CD14-positive monocyte (primary cell): ENCODE measurements at regions not wholly inside any gene's neighbourhood (a gene's known extent, or its start where the extent isn't known, plus 50 kb on each side); places are given as distances from the start of the nearest gene placed in this dataset.

Experiments used
- DNase-seq, 3 donors: peaks; one replicate each; pipeline ENCODE4 v3.0.0-alpha.2; 2011 to 2022
- H2AFZ ChIP-seq: 2 replicates; pipeline ENCODE4 v1.6.0; 2012; ENCODE audit warnings: mild to moderate bottlenecking, low read depth, low read length, inconsistent platforms; ENCODE audit not compliant: insufficient read depth, poor library complexity, severe bottlenecking
- H3K27ac ChIP-seq, 2 donors: 1 replicate in 1 of 2; 2 replicates in 1 of 2; pipeline ENCODE4 v1.5.1; 2012 to 2013; ENCODE audit warnings: low read length in 2 of 2, control low read depth in 1 of 2, inconsistent platforms in 1 of 2, low read depth in 1 of 2, mild to moderate bottlenecking in 1 of 2
- H3K27me3 ChIP-seq, 2 donors: one replicate each; pipeline versions ENCODE4 v1.6.0 to v1.6.1; 2011 to 2013; ENCODE audit warnings: low read length in 2 of 2; ENCODE audit not compliant: control insufficient read depth in 2 of 2, insufficient read depth in 2 of 2
- H3K36me3 ChIP-seq, 2 donors: replicated peaks in 1 of 2; 1 replicate in 1 of 2; 2 replicates in 1 of 2; pipeline versions ENCODE4 v1.5.1 to v1.6.1; 2012 to 2013; ENCODE audit warnings: low read length in 2 of 2, control low read depth in 1 of 2, inconsistent platforms in 1 of 2, mild to moderate bottlenecking in 1 of 2; ENCODE audit not compliant: insufficient read depth in 2 of 2, control insufficient read depth in 1 of 2
- H3K4me1 ChIP-seq, 2 donors: 1 replicate in 1 of 2; 2 replicates in 1 of 2; pipeline versions ENCODE4 v1.5.1 to v1.6.1; 2012 to 2013; ENCODE audit warnings: low read length in 2 of 2, control low read depth in 1 of 2, inconsistent platforms in 1 of 2, mild to moderate bottlenecking in 1 of 2, moderate library complexity in 1 of 2; ENCODE audit not compliant: insufficient read depth in 2 of 2, control insufficient read depth in 1 of 2
- H3K4me2 ChIP-seq: replicated peaks from 2 replicates; pipeline ENCODE3; 2012; ENCODE audit warnings: low read length, moderate library complexity, mild to moderate bottlenecking; ENCODE audit not compliant: poor library complexity, severe bottlenecking; ENCODE audit errors: extremely low read depth
- H3K4me3 ChIP-seq, 3 experiments: fragments of 200-600 bp in 1 of 3; sonication (generic) in 1 of 3; replicated peaks in 1 of 3; 1 replicate in 2 of 3; 2 replicates in 1 of 3; pipeline ENCODE4 v1.5.1; 2011 to 2013; ENCODE audit warnings: low read length in 3 of 3, mild to moderate bottlenecking in 3 of 3, control low read depth in 2 of 3, low read depth in 2 of 3, inconsistent platforms in 1 of 3, moderate library complexity in 1 of 3
- H3K79me2 ChIP-seq: 2 replicates; pipeline ENCODE4 v1.6.0; 2012; ENCODE audit warnings: mild to moderate bottlenecking, control low read depth, inconsistent platforms, low read length, moderate library complexity; ENCODE audit not compliant: insufficient read depth
- H3K9ac ChIP-seq: 2 replicates; pipeline ENCODE4 v1.6.0; 2017; ENCODE audit warnings: low read length, mild to moderate bottlenecking; ENCODE audit not compliant: insufficient read depth, poor library complexity, severe bottlenecking
- H3K9me3 ChIP-seq, 2 donors: replicated peaks in 1 of 2; 1 replicate in 1 of 2; 2 replicates in 1 of 2; pipeline versions ENCODE4 v1.5.1 to v1.6.1; 2012 to 2013; ENCODE audit warnings: low read length in 2 of 2, control low read depth in 1 of 2; ENCODE audit not compliant: control insufficient read depth in 1 of 2, insufficient read depth in 1 of 2
- H4K20me1 ChIP-seq: 2 replicates; pipeline ENCODE4 v1.6.0; 2012; ENCODE audit warnings: mild to moderate bottlenecking, low read length, control low read depth, moderate library complexity; ENCODE audit not compliant: insufficient read depth
- H3K27ac Mint-ChIP-seq, 7 donors: one replicate each; pipeline ENCODE4 v1.8.0; 2020; ENCODE audit warnings: mild to moderate bottlenecking in 7 of 7, mixed read lengths in 7 of 7, moderate library complexity in 6 of 7, inconsistent platforms in 2 of 7
- H3K27me3 Mint-ChIP-seq, 3 donors: one replicate each; pipeline ENCODE4 v1.8.0; 2021 to 2022; ENCODE audit warnings: low read depth in 3 of 3, mild to moderate bottlenecking in 3 of 3, mixed read lengths in 3 of 3, moderate library complexity in 3 of 3, inconsistent platforms in 1 of 3
- H3K36me3 Mint-ChIP-seq, 2 donors: one replicate each; pipeline ENCODE4 v1.8.0; 2020; ENCODE audit warnings: mixed read lengths in 2 of 2, inconsistent platforms in 1 of 2, mild to moderate bottlenecking in 1 of 2
- H3K4me1 Mint-ChIP-seq: one replicate; pipeline ENCODE4 v1.8.0; 2020; ENCODE audit warnings: mild to moderate bottlenecking, mixed read lengths
- H3K4me3 Mint-ChIP-seq, 2 donors: one replicate each; pipeline ENCODE4 v1.8.0; 2020; ENCODE audit warnings: mild to moderate bottlenecking in 2 of 2, mixed read lengths in 2 of 2, moderate library complexity in 1 of 2
- H3K9me3 Mint-ChIP-seq, 7 donors: one replicate each; pipeline ENCODE4 v1.8.0; 2020 to 2022; ENCODE audit warnings: mixed read lengths in 7 of 7, mild to moderate bottlenecking in 6 of 7, moderate library complexity in 6 of 7, inconsistent platforms in 2 of 7
- CTCF ChIP-seq: fragments of 200-600 bp; IDR thresholded peaks from one replicate; pipeline ENCODE4 v1.8.0; 2022; ENCODE audit warnings: antibody characterized with exemption, mild to moderate bottlenecking
- WGBS: methylation state at CpG from one replicate; pipeline ENCODE4 v1.1.5; 2013; ENCODE audit warnings: missing lambda C conversion rate; ENCODE audit not compliant: insufficient coverage; 5-methylcytosine and 5-hydroxymethylcytosine counted together
- intact Hi-C, 2 donors: fragments of 100-400 bp; cut with micrococcal nuclease; formaldehyde crosslinking; loops; one replicate each; pipeline versions ENCODE4 v1.15.0 to v1.15.1; 2023

DNA sequence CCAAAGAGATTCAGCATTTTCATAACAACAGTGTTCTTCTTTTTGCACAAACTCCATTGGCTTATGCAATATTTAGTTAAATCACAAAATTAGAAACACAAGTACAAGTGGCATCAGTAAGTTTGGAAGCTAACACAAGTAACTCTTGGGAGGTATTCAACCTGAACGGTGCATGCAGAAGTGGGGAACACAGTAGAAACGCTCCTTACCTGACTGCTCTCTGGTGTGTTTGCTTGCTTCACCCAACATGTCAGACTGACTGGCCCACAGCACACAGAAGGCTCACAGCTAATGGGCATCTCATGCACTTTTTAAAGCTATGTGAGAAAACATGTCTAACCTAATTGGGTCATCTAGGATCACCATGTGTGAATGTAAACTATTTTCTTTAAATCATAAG is 133.6 kb downstream of the MAGEB17 start:
- Histone ChIP-seq H3K4me1 (no peaks in the 10 kb centered on the region), H3K9me3 (no peaks in the 10 kb centered on the region), H3K4me2 (no peak overlapping the region), H4K20me1 (no peaks in the 10 kb centered on the region), H3K9ac (no peak overlapping the region), H3K27me3 (peaks cover 0 to 38% of the 10 kb centered on the region in 2 donors), H3K27ac (no peak overlapping the region), H2AFZ (no peak overlapping the region), H3K4me3 (no peak overlapping the region), H3K36me3 (no peaks in the 10 kb centered on the region), H3K79me2 (no peaks in the 10 kb centered on the region)
- Mint-ChIP-seq H3K36me3 (no peaks in the 10 kb centered on the region), H3K27ac (no peak overlapping the region), H3K27me3 (peaks cover 0 to 12% (median 0%) of the 10 kb centered on the region in 3 donors), H3K4me1 (no peaks in the 10 kb centered on the region), H3K9me3 (peaks cover 0 to 1% (median 0%) of the 10 kb centered on the region in 7 donors), H3K4me3 (no peak overlapping the region)
- DNase-seq: no peak
- intact Hi-C loops: no loop called here
- 100% methylated on average over 1 of the region's 2 CpGs for WGBS
- no peak for TF ChIP-seq CTCF

DNA sequence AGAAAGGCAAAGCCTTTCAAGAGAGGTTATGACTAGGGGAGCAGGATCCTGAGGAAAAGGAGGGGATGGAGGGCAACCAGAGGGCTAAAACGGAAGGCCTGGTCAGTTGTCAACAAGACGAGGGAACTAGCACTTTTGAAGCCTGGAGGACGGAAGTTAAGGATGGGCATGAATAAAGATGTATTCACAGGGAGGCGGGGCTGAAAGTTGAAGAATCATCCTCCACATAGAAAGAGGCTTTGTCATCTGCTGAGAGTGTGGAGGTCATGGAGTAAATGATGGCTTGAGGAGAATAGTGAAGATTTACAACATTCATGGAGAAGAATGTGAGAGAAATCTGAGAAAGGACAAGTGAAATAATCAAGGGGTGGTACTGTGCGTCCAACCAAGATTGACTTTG is 137.5 kb downstream of the MAGEB17 start:
- 80% methylated on average over 1 of the region's 5 CpGs for WGBS

More for the DNA sequence above, 137.5 kb downstream of the MAGEB17 start:
- Mint-ChIP-seq H3K27me3 (peaks cover 0 to 9% (median 1%) of the 10 kb centered on the region in 3 donors), H3K9me3 (no peaks in the 10 kb centered on the region), H3K4me3 (no peak overlapping the region), H3K4me1 (no peaks in the 10 kb centered on the region), H3K36me3 (no peaks in the 10 kb centered on the region), H3K27ac (no peak overlapping the region)
- Histone ChIP-seq H3K4me1 (no peaks in the 10 kb centered on the region), H3K4me3 (no peak overlapping the region), H3K27me3 (peaks cover 0 to 29% of the 10 kb centered on the region in 2 donors), H3K36me3 (no peaks in the 10 kb centered on the region), H3K27ac (no peak overlapping the region), H3K9ac (no peak overlapping the region), H3K4me2 (no peak overlapping the region), H4K20me1 (no peaks in the 10 kb centered on the region), H3K79me2 (no peaks in the 10 kb centered on the region), H2AFZ (no peak overlapping the region), H3K9me3 (no peaks in the 10 kb centered on the region)
- intact Hi-C loops: no loop called here
- DNase-seq: no peak
- TF ChIP-seq CTCF: no peak
